Esophagus squamous epithelium (tissue), 5 donors: ENCODE measurements at regions not wholly inside any gene's neighbourhood (a gene's known extent, or its start where the extent isn't known, plus 50 kb on each side); places are given as distances from the start of the nearest gene placed in this dataset.

Experiments
- DNase-seq: peaks from one replicate; lab custom pipeline; 2025; lab: John Stamatoyannopoulos, UW
- H3K27ac ChIP-seq, 4 donors: fragments of 200-600 bp; sonication (generic); one replicate each; pipeline ENCODE4 v1.5.1; 2016 to 2019; ENCODE audit warnings: mild to moderate bottlenecking in 1 of 4
- H3K27me3 ChIP-seq, 4 donors: fragments of 200-600 bp; sonication (generic); 1 replicate in 3 of 4; 2 replicates in 1 of 4; pipeline versions ENCODE4 v1.5.1 to v1.6.0; 2017 to 2021; ENCODE audit warnings: antibody characterized with exemption in 1 of 4
- H3K36me3 ChIP-seq, 3 donors: fragments of 200-600 bp; sonication (generic); one replicate each; pipeline ENCODE4 v1.5.1; 2016 to 2019
- H3K4me1 ChIP-seq, 3 donors: fragments of 200-600 bp; sonication (generic); one replicate each; pipeline ENCODE4 v1.5.1; 2017 to 2019
- H3K4me3 ChIP-seq, 4 donors: fragments of 200-600 bp; sonication (generic); 1 replicate in 3 of 4; 2 replicates in 1 of 4; pipeline ENCODE4 v1.5.1; 2016 to 2019; ENCODE audit warnings: mild to moderate bottlenecking in 2 of 4, moderate library complexity in 1 of 4
- H3K9me3 ChIP-seq, 3 donors: fragments of 200-600 bp; sonication (generic); one replicate each; pipeline ENCODE4 v1.5.1; 2016 to 2019
- CTCF ChIP-seq, 6 experiments: fragments of 450-650 bp in 4 of 6; fragments of 200-600 bp in 2 of 6; sonication (generic) in 2 of 6; IDR thresholded peaks; one replicate each; pipeline ENCODE4 v1.5.1; 2016 to 2019; ENCODE audit warnings: antibody characterized with exemption in 6 of 6, mild to moderate bottlenecking in 4 of 6, moderate library complexity in 4 of 6
- POLR2A ChIP-seq, 4 donors: fragments of 450-650 bp; IDR thresholded peaks; one replicate each; pipeline ENCODE4 v1.6.1; 2017; ENCODE audit warnings: antibody characterized with exemption in 4 of 4, mild to moderate bottlenecking in 4 of 4, moderate library complexity in 3 of 4
- WGBS, 2 donors: methylation state at CpG; one replicate each; pipeline ENCODE4 v1.1.5; 2018; 5-methylcytosine and 5-hydroxymethylcytosine counted together
- intact Hi-C: fragments of 100-400 bp; cut with DNase I; formaldehyde crosslinking; loops from one replicate; pipeline ENCODE4 v1.15.0; 2022
- donor health status: DM: yes; HTN: yes; CAD: no.

- H3K4me1 ChIP-seq: peaks cover 0 to 6% (median 0%) of the 10 kb centered on the region in 3 donors
- no peak for TF ChIP-seq POLR2A (IDR thresholded peaks at IDR 0.05)
- no peak for TF ChIP-seq CTCF (IDR thresholded peaks at IDR 0.05)
- H3K4me3 ChIP-seq: no peak overlapping the region
- no peaks in the 10 kb centered on the region for H3K36me3 ChIP-seq
- H3K9me3 ChIP-seq: no peaks in the 10 kb centered on the region
- WGBS, 2 donors: 75 to 86% methylated on average over 3 of the region's 3 CpGs
- intact Hi-C loops: loop anchor here (10.0 kb wide), 1 partner anchor 346 kb away; no protein-coding TSS in a partner anchor
- DNase-seq: no peak
- H3K27me3 ChIP-seq: no peaks in the 10 kb centered on the region
- H3K27ac ChIP-seq: no peak overlapping the region
These were observed 230.1 kb downstream of the NHLRC3 start for GRCh38 chr13:39268398-39268797.

GRCh38 chr13:39269004-39269403, 230.7 kb downstream of the NHLRC3 start:
- H3K4me3 ChIP-seq: no peak overlapping the region
- TF ChIP-seq CTCF (IDR thresholded peaks at IDR 0.05): no peak
- no peak for TF ChIP-seq POLR2A (IDR thresholded peaks at IDR 0.05)
- 60 to 82% methylated on average over 2 of the region's 2 CpGs for WGBS, 2 donors

GRCh38 chr13:39269411-39269810, 231.2 kb downstream of the NHLRC3 start:
- no peak for DNase-seq
- Histone ChIP-seq H3K36me3 (no peaks in the 10 kb centered on the region), H3K9me3 (no peaks in the 10 kb centered on the region), H3K27ac (no peak overlapping the region), H3K27me3 (no peaks in the 10 kb centered on the region), H3K4me3 (no peak overlapping the region), H3K4me1 (peaks cover 0 to 4% (median 0%) of the 10 kb centered on the region in 3 donors)
- intact Hi-C loops: loop anchor here (10.0 kb wide), 1 partner anchor 345 kb away; no protein-coding TSS in a partner anchor
- no peak for TF ChIP-seq POLR2A (IDR thresholded peaks at IDR 0.05)
- no peak for TF ChIP-seq CTCF (IDR thresholded peaks at IDR 0.05)
- 50 to 73% methylated on average over 1 of the region's 1 CpG for WGBS, 2 donors

More at GRCh38 chr13:39269004-39269403, 230.7 kb downstream of the NHLRC3 start:
- Histone ChIP-seq H3K27ac (no peak overlapping the region), H3K27me3 (no peaks in the 10 kb centered on the region), H3K9me3 (no peaks in the 10 kb centered on the region), H3K36me3 (no peaks in the 10 kb centered on the region), H3K4me1 (peaks cover 0 to under 1% (median 0%) of the 10 kb centered on the region in 3 donors)
- DNase-seq: no peak
- intact Hi-C loops: loop anchor here (10.0 kb wide), 1 partner anchor 346 kb away; no protein-coding TSS in a partner anchor

- Histone ChIP-seq H3K27ac (no peak overlapping the region), H3K27me3 (no peaks in the 10 kb centered on the region), H3K9me3 (no peaks in the 10 kb centered on the region), H3K4me3 (no peak overlapping the region), H3K36me3 (no peaks in the 10 kb centered on the region), H3K4me1 (peaks cover 0 to 5% (median 0%) of the 10 kb centered on the region in 3 donors)
- no peak for TF ChIP-seq CTCF (IDR thresholded peaks at IDR 0.05)
- TF ChIP-seq POLR2A (IDR thresholded peaks at IDR 0.05): no peak
- intact Hi-C loops: no loop called here
- 32 to 43% methylated on average over 1 of the region's 1 CpG for WGBS, 2 donors
- DNase-seq: no peak
These were observed 234.7 kb downstream of the NHLRC3 start for GRCh38 chr13:39272994-39273393.

- TF ChIP-seq CTCF (IDR thresholded peaks at IDR 0.05): peak in 2 of 6 experiments; percentile 18 to 41
- no peak for TF ChIP-seq POLR2A (IDR thresholded peaks at IDR 0.05)
- no peaks in the 10 kb centered on the region for H3K9me3 ChIP-seq
- WGBS, 2 donors: 25 to 26% methylated on average over 3 to 6 of the region's 6 CpGs
- DNase-seq: no peak
- H3K4me3 ChIP-seq: no peak overlapping the region
- H3K36me3 ChIP-seq: no peaks in the 10 kb centered on the region
- peaks cover 0 to 5% (median 0%) of the 10 kb centered on the region in 3 donors for H3K4me1 ChIP-seq
- H3K27me3 ChIP-seq: no peaks in the 10 kb centered on the region
- intact Hi-C loops: no loop called here
- H3K27ac ChIP-seq: no peak overlapping the region
These were observed 235.9 kb downstream of the NHLRC3 start for GRCh38 chr13:39273953-39274738.
